BJ (cell line): ENCODE measurements at regions not wholly inside any gene's neighbourhood (a gene's known extent, or its start where the extent isn't known, plus 50 kb on each side); places are given as distances from the start of the nearest gene placed in this dataset.

Experiments
- CTCF ChIA-PET: fragments of 350-600 bp; formaldehyde crosslinking; extraction: SDS; loops from one replicate; lab custom pipeline; 2021; ENCODE audit warnings: antibody characterized with exemption, inconsistent platforms; lab: Yijun Ruan, JAX
- POLR2A ChIA-PET: fragments of 300-600 bp; sonication (Branson Sonifier 250); formaldehyde crosslinking; extraction: SDS; loops from one replicate; lab custom pipeline; 2021; ENCODE audit warnings: antibody characterized with exemption; lab: Charles Lee
- DNase-seq: peaks from one replicate; pipeline ENCODE4 v3.0.0-alpha.2; 2011; ENCODE audit warnings: low read depth
- H3K27me3 ChIP-seq: 2 replicates; pipeline ENCODE4 v1.6.0; 2011; ENCODE audit warnings: low read length; ENCODE audit not compliant: control insufficient read depth, insufficient read depth
- H3K36me3 ChIP-seq: 2 replicates; pipeline ENCODE4 v1.5.1; 2011; ENCODE audit warnings: low read length; ENCODE audit not compliant: control insufficient read depth, insufficient read depth
- H3K4me3 ChIP-seq: 2 replicates; pipeline ENCODE4 v1.5.1; 2011; ENCODE audit warnings: low read depth, mild to moderate bottlenecking, control low read depth, low read length
- TF ChIP-seq, protein P1 (sequence below): IDR thresholded peaks from 2 replicates; pipeline ENCODE4 v1.5.1; 2011; ENCODE audit warnings: low read depth, mild to moderate bottlenecking, control low read depth, inconsistent platforms, low read length, moderate library complexity; ENCODE audit not compliant: insufficient read depth

DNA sequence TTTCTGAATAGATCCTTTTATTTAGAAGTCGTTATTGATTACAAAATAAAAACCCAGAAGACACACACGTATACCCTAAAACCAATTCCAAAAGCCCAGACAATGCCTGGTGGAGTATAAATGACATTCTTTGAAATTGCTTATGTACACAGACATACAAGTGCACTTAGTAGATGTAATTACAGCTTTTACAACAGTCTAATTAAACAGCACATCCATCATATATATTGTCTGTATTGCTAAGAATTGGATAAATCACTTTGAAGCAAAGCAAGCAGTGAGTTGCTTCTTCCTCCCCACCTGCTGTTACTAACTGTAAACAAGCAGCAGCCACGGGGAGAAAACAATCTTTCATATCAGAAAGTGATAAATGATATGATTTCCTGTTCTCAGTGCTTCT lies 645.7 kb downstream of the TLL1 start:
- H3K27me3 ChIP-seq = no peaks in the 10 kb centered on the region
- ChIA-PET POLR2A (no interaction called here), CTCF (no interaction called here)
- H3K4me3 ChIP-seq = no peak overlapping the region
- DNase-seq = no peak
- TF ChIP-seq, protein P1, sequence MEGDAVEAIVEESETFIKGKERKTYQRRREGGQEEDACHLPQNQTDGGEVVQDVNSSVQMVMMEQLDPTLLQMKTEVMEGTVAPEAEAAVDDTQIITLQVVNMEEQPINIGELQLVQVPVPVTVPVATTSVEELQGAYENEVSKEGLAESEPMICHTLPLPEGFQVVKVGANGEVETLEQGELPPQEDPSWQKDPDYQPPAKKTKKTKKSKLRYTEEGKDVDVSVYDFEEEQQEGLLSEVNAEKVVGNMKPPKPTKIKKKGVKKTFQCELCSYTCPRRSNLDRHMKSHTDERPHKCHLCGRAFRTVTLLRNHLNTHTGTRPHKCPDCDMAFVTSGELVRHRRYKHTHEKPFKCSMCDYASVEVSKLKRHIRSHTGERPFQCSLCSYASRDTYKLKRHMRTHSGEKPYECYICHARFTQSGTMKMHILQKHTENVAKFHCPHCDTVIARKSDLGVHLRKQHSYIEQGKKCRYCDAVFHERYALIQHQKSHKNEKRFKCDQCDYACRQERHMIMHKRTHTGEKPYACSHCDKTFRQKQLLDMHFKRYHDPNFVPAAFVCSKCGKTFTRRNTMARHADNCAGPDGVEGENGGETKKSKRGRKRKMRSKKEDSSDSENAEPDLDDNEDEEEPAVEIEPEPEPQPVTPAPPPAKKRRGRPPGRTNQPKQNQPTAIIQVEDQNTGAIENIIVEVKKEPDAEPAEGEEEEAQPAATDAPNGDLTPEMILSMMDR = no peak
- no peaks in the 10 kb centered on the region for H3K36me3 ChIP-seq

- Histone ChIP-seq H3K4me3 (no peak overlapping the region), H3K36me3 (no peaks in the 10 kb centered on the region), H3K27me3 (no peaks in the 10 kb centered on the region)
- TF ChIP-seq, protein P1 = no peak
- ChIA-PET CTCF (no interaction called here), POLR2A (no interaction called here)
- DNase-seq = no peak
Observed at GRCh38 chr4:166519774-166520173, 646.7 kb downstream of the TLL1 start.

DNA sequence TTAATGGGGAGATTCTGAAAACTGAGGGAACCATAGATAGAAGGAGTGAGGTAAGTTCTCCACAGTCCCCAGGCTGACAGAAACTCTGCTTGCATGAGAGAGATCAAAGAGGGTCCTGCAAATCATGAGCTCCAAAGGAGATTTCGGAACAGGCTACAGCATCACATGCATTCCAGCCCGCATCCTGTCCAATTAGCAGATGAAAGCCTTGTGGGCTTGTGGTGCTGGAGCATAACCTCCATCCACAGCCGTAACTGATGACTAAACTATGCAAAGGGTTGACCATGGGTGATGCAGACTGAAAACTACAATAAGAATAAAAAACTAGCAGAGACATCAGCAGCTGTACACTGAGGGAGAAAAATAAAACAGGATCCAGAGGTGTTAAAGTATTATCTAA lies 654.5 kb downstream of the TLL1 start:
- no peak overlapping the region for H3K4me3 ChIP-seq
- POLR2A ChIA-PET = no interaction called here
- DNase-seq = no peak
- CTCF ChIA-PET = no interaction called here
- H3K36me3 ChIP-seq = no peaks in the 10 kb centered on the region
- no peaks in the 10 kb centered on the region for H3K27me3 ChIP-seq
- TF ChIP-seq, protein P1 = no peak

GRCh38 chr4:166531703-166532102 lies 658.7 kb downstream of the TLL1 start:
- TF ChIP-seq, protein P1 = no peak
- H3K4me3 ChIP-seq = no peak overlapping the region
- ChIA-PET CTCF (interaction anchor here (0.7 kb wide), 1 partner anchor 365 kb away, joined by 3 read pairs; no protein-coding TSS in a partner anchor), POLR2A (no interaction called here)
- no peaks in the 10 kb centered on the region for H3K36me3 ChIP-seq
- no peaks in the 10 kb centered on the region for H3K27me3 ChIP-seq
- no peak for DNase-seq

GRCh38 chr4:166535865-166536264 lies 662.8 kb downstream of the TLL1 start:
- no peaks in the 10 kb centered on the region for H3K27me3 ChIP-seq
- DNase-seq = no peak
- H3K4me3 ChIP-seq = no peak overlapping the region
- TF ChIP-seq, protein P1 = no peak
- ChIA-PET POLR2A (no interaction called here), CTCF (no interaction called here)
- H3K36me3 ChIP-seq = no peaks in the 10 kb centered on the region
